HEK293 (cell line): ENCODE measurements at regions not wholly inside any gene's neighbourhood (a gene's known extent, or its start where the extent isn't known, plus 50 kb on each side); places are given as distances from the start of the nearest gene placed in this dataset.

Source experiments
- CTCF ChIP-seq: fragments of 450-650 bp; formaldehyde crosslinking; IDR thresholded peaks from 2 replicates; pipeline ENCODE4 v1.5.1; 2016; ENCODE audit warnings: missing biosample characterization, missing genetic modification characterization
- FEZF1 ChIP-seq: fragments of 450-650 bp; formaldehyde crosslinking; IDR thresholded peaks from 2 replicates; pipeline ENCODE4 v1.5.1; 2016; ENCODE audit warnings: missing biosample characterization, missing genetic modification characterization
- INSM2 ChIP-seq: fragments of 450-650 bp; formaldehyde crosslinking; IDR thresholded peaks from 2 replicates; pipeline ENCODE4 v1.5.1; 2016; ENCODE audit warnings: missing biosample characterization, missing genetic modification characterization
- KLF10 ChIP-seq: fragments of 450-650 bp; IDR thresholded peaks from 2 replicates; pipeline ENCODE4 v1.5.1; 2018; ENCODE audit warnings: missing biosample characterization, mild to moderate bottlenecking, missing genetic modification characterization
- PBX3 ChIP-seq: sonication (generic); formaldehyde crosslinking; IDR thresholded peaks from 2 replicates; pipeline ENCODE4 v1.8.1; 2022; ENCODE audit warnings: mild to moderate bottlenecking, moderate library complexity, missing genetic modification reagents
- PRDM10 ChIP-seq: fragments of 450-650 bp; formaldehyde crosslinking; IDR thresholded peaks from 2 replicates; pipeline ENCODE4 v1.5.1; 2016; ENCODE audit warnings: missing biosample characterization, missing genetic modification characterization
- YY1 ChIP-seq: fragments of 450-650 bp; formaldehyde crosslinking; IDR thresholded peaks from 2 replicates; pipeline ENCODE4 v1.5.1; 2018; ENCODE audit warnings: missing biosample characterization, missing genetic modification characterization
- ZBTB6 ChIP-seq: fragments of 450-650 bp; formaldehyde crosslinking; IDR thresholded peaks from 2 replicates; pipeline ENCODE4 v1.5.1; 2017; ENCODE audit warnings: missing biosample characterization, missing genetic modification characterization
- ZNF274 ChIP-seq, 2 experiments: fragments of 200-500 bp in 1 of 2; fragments of 450-650 bp in 1 of 2; sonication (Bioruptor generic) in 1 of 2; formaldehyde crosslinking in 1 of 2; IDR thresholded peaks; 2 replicates each; pipeline versions ENCODE4 v1.5.1 to v1.6.1; 2014 to 2016; ENCODE audit warnings: borderline replicate concordance in 1 of 2, inconsistent platforms in 1 of 2, low read length in 1 of 2, missing biosample characterization in 1 of 2, missing genetic modification characterization in 1 of 2
- ZNF416 ChIP-seq: fragments of 450-650 bp; formaldehyde crosslinking; IDR thresholded peaks from 2 replicates; pipeline ENCODE4 v1.5.1; 2016; ENCODE audit warnings: missing biosample characterization, missing genetic modification characterization
- ZNF518A ChIP-seq: fragments of 450-650 bp; formaldehyde crosslinking; conservative IDR thresholded peaks from 2 replicates; pipeline ENCODE4 v1.5.1; 2016; ENCODE audit warnings: low read depth, missing biosample characterization, missing genetic modification characterization
- ZNF660 ChIP-seq: fragments of 450-650 bp; IDR thresholded peaks from 2 replicates; pipeline ENCODE4 v1.5.1; 2018; ENCODE audit warnings: missing biosample characterization, mild to moderate bottlenecking, missing genetic modification characterization

- TF ChIP-seq ZNF660 (no peak), PBX3 (no peak), CTCF (tag by site-specific recombination) (no peak), KLF10 (tag by site-specific recombination) (no peak), FEZF1 (tag by site-specific recombination) (no peak), ZNF274 (IDR thresholded peaks at IDR 0.05; ENCODE audit: low read length) (no peak), ZNF274 (tag by site-specific recombination; IDR thresholded peaks at IDR 0.05; ENCODE audit: borderline replicate concordance) (no peak), INSM2 (no peak), YY1 (no peak), PRDM10 (no peak), ZBTB6 (tag by site-specific recombination) (no peak), ZNF416 (tag by site-specific recombination) (no peak), ZNF518A (tag by site-specific recombination) (no peak)
These were observed 356.5 kb downstream of the PDGFC start for GRCh38 chr4:156615066-156615531.
